ENCODE measurements at regions not wholly inside any gene's neighbourhood (a gene's known extent, or its start where the extent isn't known, plus 50 kb on each side); places are given as distances from the start of the nearest gene placed in this dataset.

GRCh38 chr19:56983804-56984203 is 136.0 kb upstream of the USP29 start:
- no peaks in the 10 kb centered on the region for H3K36me3 ChIP-seq
- no peaks in the 10 kb centered on the region for H3K9me3 ChIP-seq
- intact Hi-C loops (cut with DNase I): no loop called here
- no peaks in the 10 kb centered on the region for H3K4me1 ChIP-seq
- WGBS, 2 donors: 80 to 86% methylated on average over 3 of the region's 3 CpGs
- no peak for TF ChIP-seq POLR2A (IDR thresholded peaks at IDR 0.05)
- no peak for TF ChIP-seq CTCF (IDR thresholded peaks at IDR 0.05)
- DNase-seq: no peak
- H3K27ac ChIP-seq: no peak overlapping the region
- H3K27me3 ChIP-seq: no peaks in the 10 kb centered on the region
- no peak overlapping the region for H3K4me3 ChIP-seq (replicated peaks in 1 of 3)

GRCh38 chr19:56986386-56986785 is 133.4 kb upstream of the USP29 start:
- WGBS, 2 donors: 71 to 76% methylated on average over 9 of the region's 9 CpGs
- Histone ChIP-seq H3K9me3 (no peaks in the 10 kb centered on the region), H3K4me3 (replicated peaks in 1 of 3) (no peak overlapping the region), H3K27me3 (no peaks in the 10 kb centered on the region), H3K4me1 (no peaks in the 10 kb centered on the region), H3K27ac (no peak overlapping the region), H3K36me3 (no peaks in the 10 kb centered on the region)
- TF ChIP-seq POLR2A (IDR thresholded peaks at IDR 0.05) (no peak), CTCF (IDR thresholded peaks at IDR 0.05) (no peak)
- intact Hi-C loops (cut with DNase I): no loop called here
- no peak for DNase-seq

GRCh38 chr19:56987184-56987583 is 132.6 kb upstream of the USP29 start:
- intact Hi-C loops (cut with DNase I): no loop called here
- no peaks in the 10 kb centered on the region for H3K27me3 ChIP-seq
- 76 to 78% methylated on average over 15 of the region's 15 CpGs for WGBS, 2 donors
- no peak overlapping the region for H3K27ac ChIP-seq
- no peak overlapping the region for H3K4me3 ChIP-seq (replicated peaks in 1 of 3)
- TF ChIP-seq CTCF (IDR thresholded peaks at IDR 0.05) (no peak), POLR2A (IDR thresholded peaks at IDR 0.05) (no peak)
- H3K9me3 ChIP-seq: no peaks in the 10 kb centered on the region
- no peaks in the 10 kb centered on the region for H3K36me3 ChIP-seq
- no peaks in the 10 kb centered on the region for H3K4me1 ChIP-seq
- DNase-seq: no peak

- Histone ChIP-seq H3K27me3 (no peaks in the 10 kb centered on the region), H3K27ac (no peak overlapping the region), H3K4me1 (no peaks in the 10 kb centered on the region), H3K9me3 (no peaks in the 10 kb centered on the region), H3K36me3 (no peaks in the 10 kb centered on the region), H3K4me3 (replicated peaks in 1 of 3) (no peak overlapping the region)
- DNase-seq: no peak
- WGBS, 2 donors: 24 to 27% methylated on average over 5 of the region's 5 CpGs
- TF ChIP-seq CTCF (IDR thresholded peaks at IDR 0.05): no peak
- TF ChIP-seq POLR2A (IDR thresholded peaks at IDR 0.05): no peak
- intact Hi-C loops (cut with DNase I): no loop called here
Observed at GRCh38 chr19:56988299-56988698, 131.5 kb upstream of the USP29 start.

GRCh38 chr19:56991912-56992311 is 127.9 kb upstream of the USP29 start:
- Histone ChIP-seq H3K9me3 (no peaks in the 10 kb centered on the region), H3K36me3 (no peaks in the 10 kb centered on the region), H3K27ac (no peak overlapping the region), H3K4me3 (replicated peaks in 1 of 3) (no peak overlapping the region), H3K4me1 (no peaks in the 10 kb centered on the region), H3K27me3 (no peaks in the 10 kb centered on the region)
- no peak for TF ChIP-seq CTCF (IDR thresholded peaks at IDR 0.05)
- TF ChIP-seq POLR2A (IDR thresholded peaks at IDR 0.05): no peak
- DNase-seq: no peak
- WGBS, 2 donors: 73 to 75% methylated on average over 7 of the region's 7 CpGs
- intact Hi-C loops (cut with DNase I): no loop called here

Measured in thyroid gland (tissue), 4 donors.